Fibroblast of pulmonary artery (primary cell): ENCODE measurements at regions not wholly inside any gene's neighbourhood (a gene's known extent, or its start where the extent isn't known, plus 50 kb on each side); places are given as distances from the start of the nearest gene placed in this dataset.

ENCODE experiments used
- DNase-seq: peaks from one replicate; pipeline ENCODE4 v3.0.0-alpha.2; 2010; ENCODE audit warnings: low read depth
- H3K4me3 ChIP-seq: replicated peaks from 2 replicates; pipeline ENCODE4 v1.5.1; 2011; ENCODE audit warnings: low read depth, mild to moderate bottlenecking, control low read depth, low read length, moderate library complexity
- CTCF ChIP-seq: IDR thresholded peaks from 2 replicates; pipeline ENCODE4 v1.5.1; 2011; ENCODE audit warnings: mild to moderate bottlenecking, control low read depth, low read length, inconsistent platforms; ENCODE audit errors: missing control alignments

GRCh38 chr13:105541565-105541964, 993.9 kb downstream of the EFNB2 start:
- no peak overlapping the region for H3K4me3 ChIP-seq
- no peak for DNase-seq
- TF ChIP-seq CTCF = no peak

DNA sequence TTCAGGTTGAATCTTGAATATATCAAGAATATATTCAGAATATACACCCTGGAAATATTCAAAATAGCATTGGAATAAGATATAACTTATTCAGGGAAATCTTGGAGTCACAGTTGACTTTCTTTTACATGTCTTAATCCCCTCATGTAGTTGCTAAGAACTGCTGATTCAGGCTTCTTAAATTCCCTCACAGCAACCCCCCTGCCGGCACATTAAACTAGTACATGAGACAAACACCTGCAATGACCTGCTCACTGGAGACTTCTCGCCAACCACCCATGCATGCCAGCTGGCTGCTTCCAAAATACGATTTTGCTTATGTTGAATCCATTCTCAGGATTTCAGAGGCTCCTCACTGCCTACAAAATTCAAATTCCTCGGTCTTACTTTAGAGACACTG, 997.1 kb downstream of the EFNB2 start:
- no peak for DNase-seq
- no peak for TF ChIP-seq CTCF
- no peak overlapping the region for H3K4me3 ChIP-seq

DNA sequence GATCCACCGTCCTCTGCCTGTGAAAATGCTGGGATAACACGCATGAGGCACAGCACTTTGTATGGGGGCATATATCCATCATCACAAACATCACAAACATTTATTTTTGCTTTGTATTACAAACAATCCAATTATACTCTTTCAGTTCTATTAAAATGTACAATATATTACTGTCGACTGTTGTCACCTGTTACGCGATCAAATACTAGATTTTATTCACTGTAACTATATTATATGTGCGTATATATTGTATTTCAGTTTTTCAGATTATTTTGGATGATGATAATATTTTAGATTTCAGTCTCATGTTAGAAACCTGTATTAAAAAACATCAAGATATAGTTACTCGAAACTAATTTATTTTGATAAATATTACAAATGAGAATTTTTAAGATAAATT, 998.3 kb downstream of the EFNB2 start:
- no peak overlapping the region for H3K4me3 ChIP-seq
- DNase-seq = no peak
- TF ChIP-seq CTCF = no peak

DNA sequence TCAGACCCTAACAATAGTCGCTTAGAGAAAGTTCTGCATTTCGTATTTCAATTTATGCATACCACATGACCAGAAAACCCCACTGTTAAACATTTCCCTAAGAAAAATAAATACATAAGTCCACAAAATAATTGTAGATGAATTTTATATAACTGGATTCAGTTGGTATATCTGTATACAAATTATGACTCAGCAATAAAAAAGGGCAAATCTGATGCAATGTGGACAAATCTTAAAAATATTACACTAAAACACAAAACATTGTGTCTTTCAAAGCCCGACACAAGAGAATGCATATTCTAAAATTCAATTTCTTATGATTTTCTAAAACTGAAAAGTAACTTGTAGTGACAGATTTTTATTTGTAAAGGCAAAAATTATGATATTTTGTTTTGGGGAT, 1005.0 kb downstream of the EFNB2 start:
- no peak overlapping the region for H3K4me3 ChIP-seq
- DNase-seq = no peak
- TF ChIP-seq CTCF = no peak

- no peak overlapping the region for H3K4me3 ChIP-seq
- no peak for TF ChIP-seq CTCF
- DNase-seq = no peak
Observed at GRCh38 chr13:105527127-105527526, 1008.3 kb downstream of the EFNB2 start.

DNA sequence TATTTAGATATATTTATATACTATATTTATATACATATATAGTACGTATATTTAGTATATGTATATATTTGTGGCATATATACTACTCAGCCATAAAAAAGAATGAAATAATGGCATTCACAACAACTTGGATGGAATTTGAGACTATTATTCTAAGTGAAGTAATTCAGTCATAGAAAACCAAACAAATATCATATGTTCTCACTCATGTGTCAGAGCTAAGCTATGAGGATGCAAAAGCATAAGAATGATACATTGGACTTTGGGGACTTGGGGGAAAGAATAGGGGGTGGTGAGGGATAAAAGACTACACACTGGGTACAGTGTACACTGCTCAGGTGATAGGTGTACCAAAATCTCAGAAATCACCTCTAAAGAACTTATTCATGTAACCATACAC, 1015.7 kb downstream of the EFNB2 start:
- no peak overlapping the region for H3K4me3 ChIP-seq
- no peak for DNase-seq
- TF ChIP-seq CTCF = no peak

DNA sequence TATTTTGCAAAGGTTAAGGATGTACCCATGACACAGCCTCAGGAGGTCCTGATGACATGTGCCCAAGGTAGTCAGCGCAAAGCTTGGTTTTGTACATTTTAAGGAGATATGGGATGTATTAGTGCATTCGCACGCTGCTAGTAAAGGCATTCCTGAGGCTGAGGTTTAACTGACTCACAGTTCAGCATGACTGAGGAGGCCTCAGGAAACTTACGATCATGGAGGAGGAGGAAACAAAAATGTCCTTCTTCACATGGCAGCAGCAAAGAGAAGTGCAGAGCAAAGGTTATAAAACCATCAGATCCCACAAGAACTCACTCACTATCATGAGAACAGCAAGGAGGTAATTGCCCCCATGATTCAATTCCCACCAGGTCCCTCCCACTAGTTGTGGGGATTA, 1017.4 kb downstream of the EFNB2 start:
- TF ChIP-seq CTCF = no peak
- H3K4me3 ChIP-seq = no peak overlapping the region
- DNase-seq = peak; percentile 13
